CD4-positive, alpha-beta T cell (primary cell): ENCODE measurements at regions not wholly inside any gene's neighbourhood (a gene's known extent, or its start where the extent isn't known, plus 50 kb on each side); places are given as distances from the start of the nearest gene placed in this dataset.

Experiments used
- ATAC-seq: fragments of 200-7000 bp; cut with Tn5 transposase; one replicate; pipeline ENCODE4 v1.10.0; 2022; ENCODE audit warnings: mild to moderate bottlenecking; ENCODE audit not compliant: poor library complexity
- CTCF ChIA-PET: fragments of 350-600 bp; sonication (Branson Sonifier 250); formaldehyde crosslinking; loops from one replicate; lab custom pipeline; 2021; ENCODE audit warnings: antibody characterized with exemption, inconsistent platforms; lab: Charles Lee
- POLR2A ChIA-PET: fragments of 350-600 bp; sonication (Branson Sonifier 250); formaldehyde crosslinking; loops from one replicate; lab custom pipeline; 2021; ENCODE audit warnings: antibody characterized with exemption, inconsistent platforms; lab: Charles Lee
- DNase-seq, 14 experiments: peaks; one replicate each; pipeline ENCODE4 v3.0.0-alpha.2; 2013 to 2020; ENCODE audit warnings: mixed read lengths in 2 of 14
- H3K27ac ChIP-seq, 2 donors: one replicate each; pipeline versions ENCODE4 v1.5.1 to v1.7.0; 2013; ENCODE audit warnings: low read length in 2 of 2, low read depth in 1 of 2, mild to moderate bottlenecking in 1 of 2
- H3K27me3 ChIP-seq, 2 experiments: 1 replicate in 1 of 2; 2 replicates in 1 of 2; pipeline versions ENCODE4 v1.6.1 to v1.7.0; 2013; ENCODE audit warnings: low read length in 2 of 2, control low read depth in 1 of 2, mild to moderate bottlenecking in 1 of 2, moderate library complexity in 1 of 2; ENCODE audit not compliant: insufficient read depth in 2 of 2, control insufficient read depth in 1 of 2
- H3K36me3 ChIP-seq: one replicate; pipeline ENCODE4 v1.6.1; 2013; ENCODE audit warnings: low read length, control low read depth; ENCODE audit not compliant: insufficient read depth
- H3K4me1 ChIP-seq: one replicate; pipeline ENCODE4 v1.6.1; 2013; ENCODE audit warnings: low read length, control low read depth; ENCODE audit not compliant: insufficient read depth
- H3K4me3 ChIP-seq: one replicate; pipeline ENCODE4 v1.5.1; 2013; ENCODE audit warnings: mild to moderate bottlenecking, low read length, moderate library complexity
- H3K9me3 ChIP-seq, 2 experiments: 1 replicate in 1 of 2; 2 replicates in 1 of 2; pipeline versions ENCODE4 v1.6.1 to v1.7.0; 2013; ENCODE audit warnings: low read length in 2 of 2, mild to moderate bottlenecking in 2 of 2, control low read depth in 1 of 2, moderate library complexity in 1 of 2; ENCODE audit not compliant: control insufficient read depth in 1 of 2, insufficient read depth in 1 of 2
- H3K27ac Mint-ChIP-seq: one replicate; pipeline ENCODE4 v1.8.0; 2020; ENCODE audit warnings: mixed read lengths
- H3K27me3 Mint-ChIP-seq: one replicate; pipeline ENCODE4 v1.8.0; 2021; ENCODE audit warnings: mixed read lengths
- H3K36me3 Mint-ChIP-seq: one replicate; pipeline ENCODE4 v1.8.0; 2021; ENCODE audit warnings: low read depth, mixed read lengths
- H3K4me1 Mint-ChIP-seq: one replicate; pipeline ENCODE4 v1.8.0; 2021; ENCODE audit warnings: low read depth, mixed read lengths
- H3K4me3 Mint-ChIP-seq: one replicate; pipeline ENCODE4 v1.8.0; 2020; ENCODE audit warnings: mild to moderate bottlenecking, mixed read lengths
- H3K9me3 Mint-ChIP-seq: one replicate; pipeline ENCODE4 v1.8.0; 2020; ENCODE audit warnings: mixed read lengths
- intact Hi-C, 2 experiments: fragments of 100-400 bp; cut with DNase I in 1 of 2; cut with micrococcal nuclease in 1 of 2; formaldehyde crosslinking; loops; one replicate each; pipeline versions ENCODE4 v1.15.1 to v1.9.0; 2023 to 2025; cut with DNase I, micrococcal nuclease
- TF ChIP-seq, protein P1 (sequence below): fragments of 200-600 bp; IDR thresholded peaks from one replicate; pipeline ENCODE4 v1.8.0; 2022; ENCODE audit warnings: antibody characterized with exemption, mild to moderate bottlenecking

DNA sequence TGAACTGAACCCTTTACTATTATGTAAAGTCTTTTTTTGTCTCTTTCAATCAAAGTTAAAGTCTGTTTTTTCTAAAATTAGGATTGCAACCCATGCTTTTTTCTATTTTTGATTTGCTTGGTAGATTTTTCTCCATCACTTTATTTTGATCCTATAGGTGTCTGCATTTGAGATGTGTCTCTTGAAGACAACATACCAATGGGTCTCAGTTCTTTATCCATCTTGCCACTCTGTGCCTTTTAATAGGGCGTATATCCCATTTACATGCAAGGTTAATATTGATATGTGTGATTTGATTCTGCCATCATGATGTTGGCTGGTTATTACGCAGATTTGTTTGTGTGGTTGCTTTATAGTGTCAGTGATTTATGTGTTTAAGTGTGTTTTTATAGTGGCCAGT lies 436.0 kb upstream of the SEMA6A start:
- ChIA-PET POLR2A (no interaction called here), CTCF (no interaction called here)

DNA sequence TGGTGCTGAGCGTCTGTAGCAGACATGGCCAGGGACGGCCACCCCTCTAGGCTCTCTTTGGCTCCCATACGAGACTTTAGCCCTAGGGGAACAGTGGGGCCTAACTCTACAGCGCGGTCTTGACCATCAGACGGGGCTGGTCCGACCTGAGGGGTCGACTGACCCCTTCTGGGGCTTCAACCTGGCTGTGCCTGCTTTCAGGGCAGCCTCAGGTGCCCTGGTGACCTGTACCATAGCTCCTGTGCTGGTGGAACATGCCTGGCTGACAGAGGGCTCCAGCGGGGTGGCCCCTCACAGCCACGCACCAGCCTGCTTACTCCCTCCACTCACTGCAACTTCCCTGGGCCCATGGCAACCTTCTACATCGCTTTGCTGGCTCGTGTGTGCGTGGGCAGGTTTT lies 423.4 kb upstream of the SEMA6A start:
- H3K27ac ChIP-seq = no peak overlapping the region
- H3K27me3 ChIP-seq = no peaks in the 10 kb centered on the region
- no peaks in the 10 kb centered on the region for H3K36me3 ChIP-seq
- H3K9me3 ChIP-seq = peaks cover 0 to 26% of the 10 kb centered on the region in 2 experiments
- no peak overlapping the region for H3K4me3 ChIP-seq
- ATAC-seq (no peak), DNase-seq (no peak)
- Mint-ChIP-seq H3K9me3 (peaks cover 5% of the 10 kb centered on the region), H3K36me3 (no peaks in the 10 kb centered on the region), H3K27me3 (no peaks in the 10 kb centered on the region), H3K4me1 (no peaks in the 10 kb centered on the region), H3K4me3 (no peak overlapping the region), H3K27ac (no peak overlapping the region)
- no peaks in the 10 kb centered on the region for H3K4me1 ChIP-seq
- ChIA-PET POLR2A (no interaction called here), CTCF (no interaction called here)
- TF ChIP-seq, protein P1, sequence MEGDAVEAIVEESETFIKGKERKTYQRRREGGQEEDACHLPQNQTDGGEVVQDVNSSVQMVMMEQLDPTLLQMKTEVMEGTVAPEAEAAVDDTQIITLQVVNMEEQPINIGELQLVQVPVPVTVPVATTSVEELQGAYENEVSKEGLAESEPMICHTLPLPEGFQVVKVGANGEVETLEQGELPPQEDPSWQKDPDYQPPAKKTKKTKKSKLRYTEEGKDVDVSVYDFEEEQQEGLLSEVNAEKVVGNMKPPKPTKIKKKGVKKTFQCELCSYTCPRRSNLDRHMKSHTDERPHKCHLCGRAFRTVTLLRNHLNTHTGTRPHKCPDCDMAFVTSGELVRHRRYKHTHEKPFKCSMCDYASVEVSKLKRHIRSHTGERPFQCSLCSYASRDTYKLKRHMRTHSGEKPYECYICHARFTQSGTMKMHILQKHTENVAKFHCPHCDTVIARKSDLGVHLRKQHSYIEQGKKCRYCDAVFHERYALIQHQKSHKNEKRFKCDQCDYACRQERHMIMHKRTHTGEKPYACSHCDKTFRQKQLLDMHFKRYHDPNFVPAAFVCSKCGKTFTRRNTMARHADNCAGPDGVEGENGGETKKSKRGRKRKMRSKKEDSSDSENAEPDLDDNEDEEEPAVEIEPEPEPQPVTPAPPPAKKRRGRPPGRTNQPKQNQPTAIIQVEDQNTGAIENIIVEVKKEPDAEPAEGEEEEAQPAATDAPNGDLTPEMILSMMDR = no peak
- intact Hi-C loops = no loop called here

More for the DNA sequence above, 436.0 kb upstream of the SEMA6A start:
- H3K4me3 ChIP-seq = no peak overlapping the region
- TF ChIP-seq, protein P1 = no peak
- Mint-ChIP-seq H3K27ac (no peak overlapping the region), H3K36me3 (no peaks in the 10 kb centered on the region), H3K4me3 (no peak overlapping the region), H3K4me1 (no peaks in the 10 kb centered on the region), H3K9me3 (peaks cover 16% of the 10 kb centered on the region), H3K27me3 (no peaks in the 10 kb centered on the region)
- H3K36me3 ChIP-seq = no peaks in the 10 kb centered on the region
- DNase-seq = no peak
- no peak for ATAC-seq
- no peak overlapping the region for H3K27ac ChIP-seq
- intact Hi-C loops = no loop called here
- no peaks in the 10 kb centered on the region for H3K27me3 ChIP-seq
- H3K9me3 ChIP-seq = peaks cover 0 to 5% of the 10 kb centered on the region in 2 experiments
- no peaks in the 10 kb centered on the region for H3K4me1 ChIP-seq

DNA sequence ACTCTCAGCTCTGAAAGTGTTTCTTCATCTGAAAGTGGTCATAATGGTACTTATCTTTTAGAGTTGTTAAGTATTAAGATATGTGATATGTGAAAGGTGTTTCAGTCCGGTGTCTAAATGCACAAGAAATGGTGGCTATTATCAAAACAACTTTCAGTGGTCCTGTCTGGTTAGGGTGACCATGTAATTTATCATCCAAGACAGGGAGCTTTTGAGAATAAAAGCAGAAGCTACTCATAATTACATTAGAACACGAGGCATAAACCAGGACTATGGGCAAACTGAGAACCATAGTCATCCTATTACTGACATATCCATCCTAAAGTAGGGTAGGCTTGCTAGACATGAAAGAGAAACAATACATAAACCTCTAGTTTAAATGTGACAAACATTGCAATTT lies 418.1 kb upstream of the SEMA6A start:
- Histone ChIP-seq H3K4me3 (no peak overlapping the region), H3K27ac (no peak overlapping the region), H3K9me3 (peaks cover 0 to 6% of the 10 kb centered on the region in 2 experiments), H3K36me3 (no peaks in the 10 kb centered on the region), H3K27me3 (no peaks in the 10 kb centered on the region), H3K4me1 (no peaks in the 10 kb centered on the region)
- no peaks in the 10 kb centered on the region for H3K36me3 Mint-ChIP-seq
- DNase-seq (no peak), ATAC-seq (no peak)
- no peak overlapping the region for H3K4me3 Mint-ChIP-seq
- ChIA-PET POLR2A (no interaction called here), CTCF (no interaction called here)
- H3K9me3 Mint-ChIP-seq = no peaks in the 10 kb centered on the region
- intact Hi-C loops = no loop called here
- TF ChIP-seq, protein P1 = no peak
- no peak overlapping the region for H3K27ac Mint-ChIP-seq
- H3K27me3 Mint-ChIP-seq = no peaks in the 10 kb centered on the region
- no peaks in the 10 kb centered on the region for H3K4me1 Mint-ChIP-seq
